ENCODE measurements at regions not wholly inside any gene's neighbourhood (a gene's known extent, or its start where the extent isn't known, plus 50 kb on each side); places are given as distances from the start of the nearest gene placed in this dataset.
"Not testable (repeated sequence)": the region's sequence is repeated elsewhere in the genome, so short reads cannot be mapped to it uniquely, and the experiment has no call there.

- not testable (repeated sequence) for H3K9ac ChIP-seq (ENCODE audit: insufficient read depth in 1 of 2, low read length in 2 of 2); H3K4me1 ChIP-seq (ENCODE audit: control insufficient read depth in 5 of 5, insufficient read depth in 5 of 5, low read length in 5 of 5); H3K9me3 ChIP-seq (ENCODE audit: control insufficient read depth in 4 of 4, insufficient read depth in 3 of 4, low read length in 3 of 4); H3K27ac ChIP-seq (ENCODE audit: low read depth in 1 of 2, low read length in 1 of 2); H3K36me3 ChIP-seq (ENCODE audit: control insufficient read depth in 4 of 4, insufficient read depth in 4 of 4, low read length in 4 of 4); ATAC-seq (ENCODE audit: insufficient read depth, low FRiP score); DNase-seq; H3K4me3 ChIP-seq; H3K27me3 ChIP-seq (ENCODE audit: control insufficient read depth in 3 of 3, insufficient read depth in 3 of 3, low read length in 2 of 3)
- WGBS, 2 donors: 86 to 96% methylated on average over 10 of the region's 10 CpGs
Observed at GRCh38 chrX:140633105-140633504, 76.5 kb upstream of the LINC00632 start.

GRCh38 chrX:140608111-140608510 is 101.4 kb upstream of the LINC00632 start:
- Histone ChIP-seq H3K27me3 (ENCODE audit: control insufficient read depth in 3 of 3, insufficient read depth in 3 of 3, low read length in 2 of 3) (peaks cover 0 to 7% (median 3%) of the 10 kb centered on the region in 3 donors), H3K36me3 (ENCODE audit: control insufficient read depth in 4 of 4, insufficient read depth in 4 of 4, low read length in 4 of 4) (no peaks in the 10 kb centered on the region), H3K9me3 (ENCODE audit: control insufficient read depth in 4 of 4, insufficient read depth in 3 of 4, low read length in 3 of 4) (no peaks in the 10 kb centered on the region), H3K4me3 (no peak overlapping the region), H3K27ac (ENCODE audit: low read depth in 1 of 2, low read length in 1 of 2) (no peak overlapping the region), H3K4me1 (ENCODE audit: control insufficient read depth in 5 of 5, insufficient read depth in 5 of 5, low read length in 5 of 5) (no peaks in the 10 kb centered on the region), H3K9ac (ENCODE audit: insufficient read depth in 1 of 2, low read length in 2 of 2) (no peak overlapping the region)
- TF ChIP-seq CTCF (IDR thresholded peaks at IDR 0.05; ENCODE audit: control extremely low read depth, extremely low read depth): no peak
- no peak for ATAC-seq (ENCODE audit: insufficient read depth, low FRiP score)
- no peak for DNase-seq

- H3K27me3 ChIP-seq (ENCODE audit: control insufficient read depth in 3 of 3, insufficient read depth in 3 of 3, low read length in 2 of 3): peaks cover 0 to 13% (median 3%) of the 10 kb centered on the region in 3 donors
- no peaks in the 10 kb centered on the region for H3K36me3 ChIP-seq (ENCODE audit: control insufficient read depth in 4 of 4, insufficient read depth in 4 of 4, low read length in 4 of 4)
- no peak overlapping the region for H3K27ac ChIP-seq (ENCODE audit: low read depth in 1 of 2, low read length in 1 of 2)
- H3K4me3 ChIP-seq: no peak overlapping the region
- no peak for ATAC-seq (ENCODE audit: insufficient read depth, low FRiP score)
- TF ChIP-seq CTCF (IDR thresholded peaks at IDR 0.05; ENCODE audit: control extremely low read depth, extremely low read depth): no peak
- H3K9me3 ChIP-seq (ENCODE audit: control insufficient read depth in 4 of 4, insufficient read depth in 3 of 4, low read length in 3 of 4): peaks cover 0 to 2% (median 0%) of the 10 kb centered on the region in 4 donors
- no peaks in the 10 kb centered on the region for H3K4me1 ChIP-seq (ENCODE audit: control insufficient read depth in 5 of 5, insufficient read depth in 5 of 5, low read length in 5 of 5)
- WGBS, 2 donors: 51 to 68% methylated on average over 3 of the region's 3 CpGs
- peak in 2 of 3 donors; percentile 2 to 3 for DNase-seq
- H3K9ac ChIP-seq (ENCODE audit: insufficient read depth in 1 of 2, low read length in 2 of 2): no peak overlapping the region
Observed at GRCh38 chrX:140602140-140602539, 97.3 kb upstream of the SOX3 start.

DNA sequence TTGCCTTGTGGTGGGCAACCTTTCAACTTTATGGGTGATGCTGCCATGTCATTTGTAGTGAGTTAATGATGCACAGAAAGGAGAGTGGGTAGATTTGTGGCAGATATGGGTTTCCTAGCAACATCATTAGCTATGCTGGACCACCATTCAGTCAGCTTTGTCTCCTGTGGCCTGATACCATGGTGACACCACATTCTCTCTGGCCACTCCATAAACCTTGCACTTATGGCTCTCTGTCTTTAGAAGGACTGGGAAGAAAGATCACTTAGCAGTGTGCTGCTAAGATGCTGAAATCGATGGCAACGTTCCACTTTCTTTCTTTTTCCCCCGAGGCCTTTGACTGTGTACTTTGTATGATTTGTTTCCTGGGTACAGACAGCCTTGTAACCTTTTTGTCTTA is 95.0 kb upstream of the SOX3 start:
- H3K27ac ChIP-seq (ENCODE audit: low read depth in 1 of 2, low read length in 1 of 2): no peak overlapping the region
- 69 to 78% methylated on average over 3 of the region's 3 CpGs for WGBS, 2 donors
- H3K9me3 ChIP-seq (ENCODE audit: control insufficient read depth in 4 of 4, insufficient read depth in 3 of 4, low read length in 3 of 4): peaks cover 0 to 2% (median 0%) of the 10 kb centered on the region in 4 donors
- H3K4me1 ChIP-seq (ENCODE audit: control insufficient read depth in 5 of 5, insufficient read depth in 5 of 5, low read length in 5 of 5): no peaks in the 10 kb centered on the region
- H3K27me3 ChIP-seq (ENCODE audit: control insufficient read depth in 3 of 3, insufficient read depth in 3 of 3, low read length in 2 of 3): peaks cover 0 to 10% (median 3%) of the 10 kb centered on the region in 3 donors
- H3K9ac ChIP-seq (ENCODE audit: insufficient read depth in 1 of 2, low read length in 2 of 2): no peak overlapping the region
- no peak for ATAC-seq (ENCODE audit: insufficient read depth, low FRiP score)
- TF ChIP-seq CTCF (IDR thresholded peaks at IDR 0.05; ENCODE audit: control extremely low read depth, extremely low read depth): no peak
- H3K4me3 ChIP-seq: no peak overlapping the region
- DNase-seq: no peak
- no peaks in the 10 kb centered on the region for H3K36me3 ChIP-seq (ENCODE audit: control insufficient read depth in 4 of 4, insufficient read depth in 4 of 4, low read length in 4 of 4)
